ENCODE measurements at regions not wholly inside any gene's neighbourhood (a gene's known extent, or its start where the extent isn't known, plus 50 kb on each side); places are given as distances from the start of the nearest gene placed in this dataset.
A peak's percentile ranks its signal among the peaks of the same experiment; 100 is the strongest.

DNA sequence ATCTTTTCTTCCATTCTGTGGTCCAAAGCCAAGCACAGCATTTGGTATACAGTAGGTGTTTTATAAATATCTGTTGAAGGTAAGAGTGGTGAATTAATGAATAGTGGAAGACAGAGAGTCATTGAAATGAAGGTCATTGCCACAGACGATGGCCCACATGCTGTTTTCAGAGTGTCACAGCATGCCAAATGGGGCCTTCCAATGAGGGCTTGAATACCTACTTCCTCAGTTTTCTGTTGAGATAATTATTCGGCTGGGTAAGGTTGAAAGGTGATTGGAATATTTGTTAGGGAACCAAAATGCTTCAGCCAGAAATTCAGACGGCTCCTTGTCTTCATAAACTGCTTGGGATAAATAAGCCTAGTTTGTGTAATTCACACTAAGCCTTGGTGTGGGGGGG lies 205.3 kb upstream of the TBL1XR1 start:
- no peak for DNase-seq

DNA sequence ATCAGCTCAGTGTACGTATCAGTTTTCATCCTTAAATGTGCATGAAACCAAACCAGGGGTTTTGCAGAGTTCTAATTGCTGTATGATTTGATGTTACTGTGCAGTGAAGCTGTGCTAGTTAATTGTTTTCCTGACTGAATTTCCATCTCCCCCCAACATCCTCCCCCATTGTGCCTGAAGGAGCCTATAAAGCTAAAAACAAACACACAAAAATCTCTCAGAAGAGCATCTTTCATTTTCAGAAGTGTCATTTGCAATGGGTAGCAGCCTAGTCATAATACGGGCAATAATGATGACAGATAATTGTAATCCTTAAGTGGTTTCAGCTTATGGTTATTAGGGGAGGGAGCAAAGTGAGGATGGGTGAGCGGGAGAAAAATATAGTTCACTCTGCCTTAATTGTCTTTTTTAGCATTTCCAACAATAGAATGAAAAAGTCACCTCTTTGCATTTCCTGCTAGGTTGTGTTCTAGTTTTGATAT lies 207.9 kb upstream of the TBL1XR1 start:
- no peak for DNase-seq

DNA sequence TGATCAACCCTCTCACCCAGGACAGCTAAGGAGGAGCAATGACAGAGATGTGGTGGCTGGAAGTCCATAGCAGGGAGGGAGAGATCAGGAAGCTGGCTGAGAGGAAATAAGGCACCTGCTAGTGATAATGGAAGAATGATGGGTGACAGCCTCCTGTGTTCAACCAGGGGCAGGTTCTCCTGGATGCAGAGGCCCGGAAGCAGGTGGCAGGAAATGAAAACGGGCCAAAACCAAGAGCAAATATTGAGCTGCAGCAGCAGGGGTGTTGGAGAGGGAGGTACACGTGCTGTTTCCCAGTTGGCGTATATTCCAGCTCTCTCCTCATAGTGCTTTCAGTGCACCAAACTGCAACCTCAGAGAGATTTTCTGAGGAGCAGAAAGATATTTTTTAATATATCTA lies 213.4 kb upstream of the TBL1XR1 start:
- no peak for DNase-seq

GRCh38 chr3:177411201-177411600 lies 213.9 kb upstream of the TBL1XR1 start:
- DNase-seq, result no peak

- DNase-seq, result peak; percentile 10
These were observed 215.4 kb upstream of the TBL1XR1 start for GRCh38 chr3:177412677-177413170.

DNA sequence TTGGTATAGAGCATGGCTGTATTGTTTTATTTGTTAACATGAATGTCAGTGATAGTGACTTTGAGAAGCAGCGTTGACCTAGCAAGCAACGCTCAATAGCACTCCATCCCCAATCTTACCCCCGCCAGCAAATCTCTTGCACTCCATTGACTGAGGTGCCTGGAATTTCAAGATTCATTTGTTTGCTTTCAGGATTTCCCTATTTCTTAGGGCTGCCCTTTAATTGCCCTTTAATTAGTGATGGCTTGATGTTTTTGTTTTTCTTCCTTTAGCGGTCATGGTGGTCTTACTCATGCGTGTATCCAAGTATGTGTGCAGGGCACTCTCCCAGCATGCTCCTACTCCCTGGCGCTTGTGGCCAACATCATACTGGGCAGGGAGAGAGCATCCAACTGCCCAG lies 216.8 kb upstream of the TBL1XR1 start:
- DNase-seq, result no peak

DNA sequence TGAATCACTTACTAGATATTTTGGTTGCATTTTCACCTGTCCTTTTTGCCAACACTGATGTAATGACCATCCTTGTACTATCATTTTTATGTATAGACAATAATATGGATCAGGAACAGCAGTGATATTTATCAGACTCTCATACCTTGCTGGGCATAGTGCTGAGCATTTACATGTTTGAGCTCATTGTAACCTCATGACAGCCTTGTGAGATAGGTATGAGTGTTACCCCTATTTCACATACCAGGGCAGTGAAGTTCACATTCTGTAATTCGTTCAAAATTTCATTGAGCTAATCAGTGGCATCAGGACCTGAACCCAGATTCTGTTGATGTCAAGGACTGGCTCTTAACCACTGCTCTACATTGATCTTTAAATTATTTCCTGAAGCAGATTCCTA lies 221.5 kb upstream of the TBL1XR1 start:
- no peak for DNase-seq

GRCh38 chr3:177419904-177420601 lies 222.8 kb upstream of the TBL1XR1 start:
- DNase-seq, result no peak

DNA sequence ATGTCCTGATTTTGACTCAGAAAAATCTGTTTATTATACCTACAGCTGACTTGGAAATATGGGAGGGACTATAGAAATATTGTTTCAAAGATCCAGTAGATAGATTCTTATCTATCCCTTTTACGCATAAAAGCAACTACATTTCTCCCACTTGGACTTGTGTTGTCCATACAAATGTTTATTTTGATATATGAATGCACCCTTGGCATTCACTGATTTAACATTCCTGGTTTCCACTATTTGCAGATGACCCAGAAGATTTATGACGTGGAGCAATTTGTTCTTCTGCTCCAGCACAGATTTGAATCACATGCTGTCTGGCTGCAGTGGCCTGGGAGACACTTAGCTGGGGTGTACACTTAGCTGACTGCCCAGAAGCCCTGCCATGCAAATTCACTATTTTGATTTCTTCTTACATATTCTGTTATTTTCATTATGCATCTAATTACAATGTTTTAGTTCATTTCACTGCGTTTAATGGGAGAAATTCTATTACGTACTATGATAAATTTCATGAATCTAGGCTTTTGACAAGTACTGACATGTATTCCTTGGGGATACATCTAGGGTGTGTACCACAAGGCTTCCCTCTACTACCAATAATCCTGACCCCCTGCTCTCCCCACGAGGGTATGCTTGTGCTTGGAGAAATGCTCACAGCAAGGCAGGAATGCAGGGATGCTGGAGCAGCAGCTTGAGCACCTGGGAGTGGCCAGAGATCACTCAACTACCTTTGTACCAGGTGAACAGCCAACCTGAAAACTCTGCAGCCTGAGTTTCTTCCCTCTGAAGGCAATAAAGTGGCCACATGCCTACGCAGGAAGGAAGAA lies 223.6 kb upstream of the TBL1XR1 start:
- DNase-seq, result no peak

DNA sequence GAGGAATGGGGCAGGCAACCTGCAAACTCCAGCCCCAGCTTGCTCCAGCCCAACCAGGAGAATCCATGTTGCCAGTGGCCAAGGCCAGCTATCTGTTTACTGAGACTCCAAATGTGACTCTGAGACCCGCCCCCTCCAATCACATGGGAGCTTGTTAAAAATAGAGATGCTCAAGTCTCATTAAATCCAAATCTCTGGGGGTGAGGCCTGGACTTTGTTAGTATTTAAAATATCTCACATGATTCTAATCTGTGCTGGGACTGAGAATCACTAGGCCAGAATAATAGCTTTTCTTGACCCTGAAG lies 224.2 kb upstream of the TBL1XR1 start:
- DNase-seq, result no peak

GRCh38 chr3:177424521-177424920 lies 227.2 kb upstream of the TBL1XR1 start:
- no peak for DNase-seq

DNA sequence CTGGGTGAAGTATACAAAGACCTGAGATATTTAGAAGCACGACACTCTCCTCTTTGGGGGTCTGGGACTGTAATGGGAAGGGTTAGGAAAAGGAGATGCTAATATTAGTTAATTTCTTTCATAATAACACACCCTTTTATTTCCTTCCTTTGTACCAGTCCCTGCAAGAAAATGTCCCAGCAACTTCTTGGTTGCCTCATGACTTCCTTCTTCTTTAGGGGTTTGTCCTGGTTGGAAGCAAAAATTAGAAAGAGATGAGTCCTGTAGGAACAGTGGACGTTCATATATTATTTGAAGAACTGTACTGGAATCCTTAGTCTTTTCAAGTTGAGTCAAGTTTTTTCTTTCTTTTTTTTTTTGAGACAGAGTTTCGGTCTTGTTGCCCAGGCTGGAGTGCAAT lies 227.8 kb upstream of the TBL1XR1 start:
- DNase-seq, result no peak

- DNase-seq, result no peak
These were observed 229.0 kb upstream of the TBL1XR1 start for GRCh38 chr3:177426106-177426877.

GRCh38 chr3:177426878-177427495 lies 229.7 kb upstream of the TBL1XR1 start:
- DNase-seq, result no peak

DNA sequence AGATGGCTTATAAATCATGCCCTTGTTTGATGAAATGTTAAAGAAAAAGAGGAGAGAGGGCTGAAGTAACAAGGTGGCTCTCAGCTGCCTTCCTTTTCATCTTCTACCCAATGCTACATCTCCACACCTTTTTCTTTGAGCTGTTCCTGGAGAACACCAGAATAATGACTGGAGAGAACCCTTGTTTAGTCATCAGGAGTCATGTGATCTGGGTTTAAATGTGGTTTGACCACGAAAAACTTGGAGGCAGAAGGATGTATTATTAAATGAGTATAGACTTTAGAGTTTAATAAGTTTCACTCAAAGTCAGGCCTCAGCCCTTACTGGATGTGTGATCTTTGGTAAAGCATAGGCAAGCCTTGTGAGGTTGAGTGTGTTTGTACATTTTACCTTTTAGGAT lies 230.3 kb upstream of the TBL1XR1 start:
- DNase-seq, result no peak

- no peak for DNase-seq
These were observed 231.8 kb upstream of the TBL1XR1 start for GRCh38 chr3:177429079-177429478.

GRCh38 chr3:177429771-177430170 lies 232.5 kb upstream of the TBL1XR1 start:
- DNase-seq, result no peak

GRCh38 chr3:177430653-177431052 lies 233.4 kb upstream of the TBL1XR1 start:
- no peak for DNase-seq

- DNase-seq, result no peak
These were observed 234.4 kb upstream of the TBL1XR1 start for GRCh38 chr3:177431525-177432176.

DNA sequence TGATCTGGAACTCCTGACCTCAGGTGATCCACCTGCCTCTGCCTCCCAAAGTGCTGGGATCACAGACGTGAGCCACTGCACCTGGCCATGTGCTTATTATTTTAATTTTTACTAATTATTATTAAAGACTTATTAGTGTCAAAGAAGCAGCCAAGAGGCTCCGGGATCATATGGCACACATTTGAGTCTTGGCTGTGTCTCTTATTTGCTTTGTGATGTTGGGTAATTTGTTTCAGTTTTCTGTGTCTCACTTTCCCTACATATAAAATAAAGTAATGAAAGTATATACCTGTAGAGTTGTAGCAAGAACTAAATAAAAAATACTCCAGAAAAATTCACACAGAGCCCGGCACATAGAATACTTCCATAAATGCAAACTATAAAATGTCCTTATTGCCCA lies 238.0 kb upstream of the TBL1XR1 start:
- no peak for DNase-seq

GRCh38 chr3:177437513-177438337 lies 240.4 kb upstream of the TBL1XR1 start:
- no peak for DNase-seq
